Mucosa of gallbladder (tissue), 1 donor: ENCODE measurements at regions not wholly inside any gene's neighbourhood (a gene's known extent, or its start where the extent isn't known, plus 50 kb on each side); places are given as distances from the start of the nearest gene placed in this dataset.
"Not testable (repeated sequence)": the region's sequence is repeated elsewhere in the genome, so short reads cannot be mapped to it uniquely, and the experiment has no call there.

Source experiments
- DNase-seq: peaks from one replicate; pipeline ENCODE4 v3.0.0-alpha.2; 2020; ENCODE audit warnings: low spot score
- donor health status: DM: no; HTN: no; CAD: no.

DNA sequence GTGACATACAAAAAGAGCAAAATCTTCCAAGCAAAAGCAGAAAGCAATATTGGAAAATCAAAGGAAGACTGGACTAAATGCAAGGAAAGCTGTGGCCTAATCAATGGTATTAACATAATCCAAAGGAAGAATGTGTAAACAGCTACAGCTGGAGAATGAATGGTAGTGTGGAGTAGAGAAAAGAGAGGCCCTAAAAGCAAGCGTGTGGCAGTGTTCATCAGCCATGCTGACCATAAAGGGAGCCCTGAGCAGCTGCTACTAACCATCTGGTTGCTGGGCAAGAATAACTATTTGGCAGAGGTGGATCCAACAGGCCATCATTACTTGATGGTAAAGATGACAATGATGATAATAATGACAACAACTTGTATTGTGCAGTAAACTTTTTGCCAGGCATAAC is 148.5 kb upstream of the BEND6 start:
- DNase-seq, result no peak

DNA sequence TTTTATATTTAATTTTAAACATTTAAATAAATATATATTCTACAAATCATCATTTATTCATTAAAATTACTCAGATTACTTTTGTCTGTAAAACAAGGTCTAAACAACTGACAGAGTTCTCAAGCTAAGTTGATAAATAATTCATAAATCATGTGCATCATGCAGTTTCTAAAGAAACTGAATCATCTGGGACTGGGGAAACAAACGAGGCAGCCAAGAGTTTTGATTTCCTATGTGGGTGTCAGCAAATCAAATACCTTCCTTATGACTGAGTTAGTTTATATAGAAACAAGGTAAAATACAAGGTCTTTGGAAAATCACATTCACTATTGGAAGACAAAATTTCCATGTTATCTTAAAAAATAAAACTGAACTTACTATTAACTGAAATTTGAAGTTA is 149.9 kb upstream of the BEND6 start:
- no peak for DNase-seq

DNA sequence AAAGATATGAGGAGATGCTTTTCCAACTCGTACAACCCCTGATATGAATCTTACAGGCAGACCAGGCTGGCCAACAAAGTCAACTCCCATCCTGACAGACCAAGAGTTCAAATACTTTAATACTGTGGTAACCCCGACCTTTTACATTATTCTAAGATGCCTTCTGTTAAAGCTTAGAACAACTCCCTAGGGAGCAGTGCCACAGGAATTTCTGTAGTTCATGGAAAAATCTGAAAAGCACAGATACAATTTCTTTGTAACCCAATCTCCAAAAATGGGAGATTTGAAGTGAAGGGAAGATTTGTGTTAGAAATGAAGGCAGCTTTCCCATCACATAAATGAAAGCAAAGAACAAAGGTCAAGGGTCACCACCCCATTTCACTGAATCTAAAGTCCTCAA is 151.3 kb upstream of the BEND6 start:
- no peak for DNase-seq

DNA sequence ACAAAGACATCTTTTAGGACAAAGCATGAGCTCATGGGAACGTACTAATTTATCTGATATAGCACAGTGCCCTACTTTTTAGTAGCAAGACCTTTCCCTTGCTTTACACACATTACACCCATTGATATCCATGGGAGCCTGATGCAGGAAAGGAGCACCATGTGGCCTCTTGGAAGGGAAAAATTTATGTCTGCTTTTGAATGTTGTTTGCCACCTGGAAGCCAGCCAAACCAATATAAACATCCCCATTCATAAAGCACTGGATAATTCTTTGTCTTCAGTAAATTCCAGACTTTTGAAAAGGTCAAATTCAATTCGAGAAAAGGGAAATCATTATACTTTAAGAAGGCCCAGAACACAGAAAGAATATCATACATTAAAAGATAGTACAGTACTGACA is 152.3 kb upstream of the BEND6 start:
- no peak for DNase-seq

DNA sequence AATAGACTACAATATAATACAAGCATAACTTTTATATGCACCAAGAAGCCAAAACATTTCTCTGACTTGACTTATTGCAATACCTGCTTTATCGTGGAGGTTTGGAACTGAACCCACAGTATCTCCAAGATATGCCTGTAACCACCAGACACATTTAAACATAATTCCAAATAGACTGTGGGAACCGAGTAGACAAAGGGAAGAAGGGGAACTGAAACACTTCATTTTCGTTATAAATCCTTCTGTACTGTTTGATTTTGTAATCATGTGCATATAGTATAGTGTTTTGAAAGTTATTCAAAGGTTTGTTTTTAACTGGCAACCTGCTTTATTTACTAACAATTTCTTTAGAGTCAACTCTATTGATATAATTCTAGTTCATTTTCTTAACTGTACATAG is 154.9 kb upstream of the BEND6 start:
- DNase-seq, result no peak

DNA sequence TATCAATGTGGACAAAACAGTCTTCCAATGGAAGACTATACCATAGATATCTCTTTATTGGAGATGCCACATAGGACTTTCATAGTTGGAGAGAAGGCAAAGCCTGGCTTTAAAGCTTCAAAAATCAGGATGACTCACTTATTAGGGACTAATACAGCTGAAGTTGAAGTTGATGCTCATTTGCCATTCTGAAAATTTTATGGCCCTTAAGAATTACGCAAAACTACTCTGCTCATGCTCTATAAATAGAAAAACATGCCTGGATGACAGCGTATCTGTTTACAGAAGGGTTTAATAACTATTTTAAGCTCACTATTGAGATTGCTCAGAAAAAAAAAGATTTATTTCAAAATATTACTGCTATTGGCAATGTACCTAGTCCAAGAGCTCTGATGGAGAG is 155.5 kb upstream of the DST start:
- DNase-seq, result no peak

DNA sequence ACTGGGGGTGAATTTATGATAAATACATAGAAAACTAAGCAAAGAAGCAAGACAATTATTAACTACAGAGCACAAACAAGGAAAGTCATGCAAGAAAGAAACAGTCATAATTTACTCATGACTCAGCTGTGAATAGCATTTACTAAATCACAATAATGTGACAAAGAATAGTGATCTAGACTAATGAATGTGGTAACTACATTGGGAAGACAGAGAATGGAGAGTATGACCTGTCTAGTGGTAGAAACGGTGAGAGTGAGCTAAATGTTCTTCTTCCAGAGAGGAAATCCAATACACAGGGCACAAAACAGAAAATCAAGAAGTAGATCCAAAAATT is 153.5 kb upstream of the DST start:
- DNase-seq, result no peak

DNA sequence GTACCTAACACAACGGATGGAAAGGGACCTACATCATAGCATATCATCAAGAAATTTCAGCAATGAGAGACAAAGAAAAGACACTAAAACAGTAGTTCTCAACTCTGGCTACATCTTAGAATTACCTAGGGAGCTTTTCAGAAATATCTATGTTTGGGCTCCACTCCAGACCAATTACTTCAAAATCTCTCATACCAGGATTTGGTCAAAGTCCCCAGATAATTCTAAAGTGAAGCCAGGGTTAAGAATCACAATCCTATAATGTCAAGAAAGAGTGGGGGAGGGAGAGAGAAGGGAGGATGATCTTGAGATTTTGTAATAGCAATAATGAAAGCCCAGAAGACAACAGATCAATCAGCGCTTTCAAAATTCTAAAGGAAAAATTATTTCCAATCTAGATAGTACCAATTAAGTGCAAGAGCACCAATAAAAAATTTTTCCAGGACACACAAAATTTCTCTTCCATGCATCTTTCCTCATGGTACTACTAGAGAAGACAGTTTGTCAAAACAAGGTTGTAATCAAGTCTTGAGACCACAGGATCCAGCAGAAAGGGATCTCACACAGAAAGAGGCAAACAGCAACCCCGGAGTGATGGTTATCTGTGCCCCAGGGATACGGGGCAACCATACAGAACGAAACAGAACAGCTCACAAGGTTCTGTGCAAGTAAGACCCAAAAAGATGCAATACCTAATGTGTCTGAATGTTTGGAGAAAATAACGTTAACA is 152.9 kb upstream of the DST start:
- DNase-seq, result no peak

DNA sequence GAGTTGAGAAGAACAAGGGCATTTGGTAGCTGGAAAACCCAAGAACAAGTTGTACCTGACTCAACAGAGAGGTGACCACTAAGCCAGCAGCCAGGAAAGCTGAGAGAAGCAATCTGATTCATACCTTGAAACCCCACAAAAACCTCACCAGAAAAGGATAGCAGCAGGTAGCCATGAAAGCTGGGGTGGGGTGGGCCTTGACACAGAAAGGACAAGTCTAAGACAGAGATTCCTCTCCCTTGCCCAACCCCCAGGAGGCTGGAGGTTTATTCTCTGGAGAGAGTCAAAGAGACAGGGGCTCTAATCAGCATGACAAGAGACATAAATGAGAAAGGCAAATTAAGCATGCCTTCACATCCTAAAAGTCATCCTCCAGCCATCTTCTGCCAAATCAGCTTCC is 151.7 kb upstream of the DST start:
- no peak for DNase-seq

DNA sequence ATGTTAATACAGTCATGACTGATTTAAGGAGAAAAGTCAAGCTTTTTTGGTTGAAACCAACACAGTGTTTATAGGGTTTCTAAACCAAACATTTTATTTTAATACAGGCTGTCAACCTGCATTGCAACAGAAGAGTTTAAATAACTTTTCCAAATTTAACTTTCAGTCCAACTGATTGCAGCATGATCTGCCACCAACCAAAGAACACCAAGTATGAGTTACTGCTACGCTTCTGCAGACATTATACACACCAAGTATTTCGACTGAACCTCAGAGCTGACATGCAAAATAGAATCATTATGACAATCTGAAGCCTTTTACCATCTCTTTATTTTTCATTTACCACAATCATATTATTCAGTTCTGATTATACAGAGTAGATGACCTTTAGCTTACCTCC is 151.2 kb upstream of the DST start:
- DNase-seq, result no peak

DNA sequence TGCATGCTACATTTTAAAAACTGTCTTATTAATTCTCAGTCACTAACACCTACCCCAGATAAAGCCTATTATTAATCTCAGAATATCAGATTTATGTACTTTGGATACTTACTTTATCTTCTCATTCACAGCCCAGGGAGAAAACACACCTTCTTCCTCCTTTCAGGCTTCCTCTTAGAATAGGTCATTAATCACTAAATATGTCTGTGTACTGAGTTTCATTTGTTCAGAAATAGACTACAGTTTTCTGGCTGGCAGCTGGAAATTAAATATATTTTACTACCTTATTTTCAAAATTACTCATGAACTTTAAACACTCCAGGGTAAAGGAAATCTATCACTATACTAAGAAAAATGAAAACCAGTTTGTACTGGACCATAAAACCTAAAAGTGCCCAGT is 147.7 kb upstream of the DST start:
- DNase-seq, result no peak

DNA sequence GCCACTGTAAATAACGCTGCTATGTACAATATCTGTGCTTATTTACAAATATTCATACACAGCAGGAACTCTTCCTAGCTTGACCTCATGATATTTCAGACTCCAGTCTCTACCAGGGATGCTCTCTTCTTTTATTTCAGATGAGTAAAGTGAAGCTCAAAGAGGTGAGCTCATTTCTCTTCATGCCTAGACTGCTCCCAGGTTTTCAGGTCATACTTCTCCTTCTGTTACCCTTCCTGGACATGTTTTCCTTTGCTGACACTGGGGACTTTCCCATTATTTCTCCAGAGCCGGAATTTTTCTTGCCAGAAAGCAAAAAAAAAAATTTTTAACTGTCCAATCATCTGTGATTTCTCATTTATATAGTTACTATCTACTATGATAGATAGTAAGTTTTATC is 147.2 kb upstream of the DST start:
- DNase-seq, result no peak

DNA sequence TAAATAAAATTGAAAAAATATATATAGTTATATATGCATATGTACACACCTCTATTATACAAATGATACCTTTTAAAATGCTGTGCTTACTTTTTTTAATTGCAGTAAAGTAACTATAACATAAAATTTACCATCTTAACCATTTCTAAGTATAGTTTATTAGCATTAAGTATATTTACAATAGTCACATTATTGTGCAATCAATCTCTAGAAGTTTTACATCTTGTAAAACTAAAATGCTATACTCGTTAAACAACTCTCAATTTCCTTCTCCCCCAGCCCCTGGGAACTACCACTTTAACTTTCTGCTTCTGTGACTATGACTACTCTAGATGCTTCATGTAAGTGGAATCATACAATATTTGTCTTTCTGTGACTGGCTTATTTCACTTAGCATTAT is 146.7 kb upstream of the DST start:
- DNase-seq, result no peak

DNA sequence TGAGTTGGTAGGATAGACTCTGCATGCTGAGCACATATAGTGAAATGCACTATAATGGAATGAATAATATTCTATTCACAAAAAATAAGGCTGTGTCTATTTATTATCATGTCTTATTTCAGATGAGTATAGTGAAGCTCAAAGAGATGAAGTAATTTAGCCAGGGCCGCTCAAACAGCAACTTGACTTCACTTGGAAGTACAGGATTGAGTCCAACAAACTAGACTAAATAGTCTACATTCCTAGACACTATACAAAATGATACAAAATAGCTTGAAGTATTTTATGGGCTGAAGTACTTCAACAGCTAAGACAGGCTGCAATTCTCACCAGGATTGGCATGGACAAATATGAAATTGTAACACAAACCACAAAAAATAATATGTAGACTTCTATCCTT is 144.5 kb upstream of the DST start:
- no peak for DNase-seq

DNA sequence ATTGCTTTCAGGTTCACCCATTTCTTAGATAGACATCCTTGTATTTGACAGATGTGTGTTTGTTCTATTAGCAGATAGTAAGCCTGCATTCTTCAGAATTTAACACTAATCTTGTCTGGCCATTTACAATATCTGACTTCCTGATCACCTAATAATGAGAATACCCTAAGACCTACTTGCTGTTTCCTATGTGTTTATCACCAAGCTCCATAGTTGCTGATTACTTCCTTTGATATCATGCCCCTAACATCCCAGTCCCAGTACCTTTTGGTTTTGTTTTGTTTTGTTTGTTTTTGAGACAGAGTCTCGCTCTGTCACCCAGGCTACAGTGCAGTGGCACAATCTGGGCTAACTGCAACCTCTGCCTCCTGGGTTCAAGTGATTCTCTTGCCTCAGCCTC is 143.6 kb upstream of the DST start:
- no peak for DNase-seq

DNA sequence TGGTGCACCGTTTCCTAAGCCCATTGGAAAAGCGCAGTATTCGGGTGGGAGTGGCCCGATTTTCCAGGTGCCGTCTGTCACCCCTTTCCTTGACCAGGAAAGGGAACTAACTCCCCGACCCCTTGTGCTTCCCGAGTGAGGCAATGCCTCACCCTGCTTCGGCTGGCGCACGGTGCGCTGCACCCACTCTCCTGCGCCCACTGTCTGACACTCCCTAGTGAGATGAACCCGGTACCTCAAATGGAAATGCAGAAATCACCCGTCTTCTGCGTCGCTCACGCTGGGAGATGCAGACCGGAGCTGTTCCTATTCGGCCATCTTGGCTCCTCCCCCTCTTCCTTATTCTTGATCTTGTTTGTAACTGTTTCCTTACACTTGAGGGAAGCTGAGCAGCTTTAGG is 142.8 kb upstream of the DST start:
- not testable (repeated sequence) for DNase-seq

DNA sequence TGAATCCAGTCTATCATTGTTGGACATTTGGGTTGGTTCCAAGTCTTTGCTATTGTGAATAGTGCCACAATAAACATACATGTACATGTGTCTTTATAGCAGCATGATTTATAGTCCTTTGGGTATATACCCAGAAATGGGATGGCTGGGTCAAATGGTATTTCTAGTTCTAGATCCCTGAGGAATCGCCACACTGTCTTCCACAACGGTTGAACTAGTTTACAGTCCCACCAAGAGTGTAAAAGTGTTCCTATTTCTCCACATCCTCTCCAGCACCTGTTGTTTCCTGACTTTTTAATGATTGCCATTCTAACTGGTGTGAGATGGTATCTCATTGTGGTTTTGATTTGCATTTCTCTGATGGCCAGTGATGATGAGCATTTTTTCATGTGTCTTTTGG is 137.4 kb upstream of the DST start:
- DNase-seq, result not testable (repeated sequence)

DNA sequence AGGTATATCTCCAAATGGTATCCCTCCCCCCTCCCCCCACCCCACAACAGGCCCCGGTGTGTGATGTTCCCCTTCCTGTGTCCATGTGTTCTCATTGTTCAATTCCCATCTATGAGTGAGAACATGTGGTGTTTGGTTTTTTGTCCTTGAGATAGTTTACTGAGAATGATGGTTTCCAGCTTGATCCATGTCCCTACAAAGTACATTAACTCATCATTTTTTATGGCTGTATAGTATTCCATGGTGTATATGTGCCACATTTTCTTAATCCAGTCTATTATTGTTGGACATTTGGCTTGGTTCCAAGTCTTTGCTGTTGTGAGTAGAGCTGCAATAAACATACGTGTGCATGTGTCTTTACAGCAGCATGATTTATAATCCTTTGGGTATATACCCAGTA is 135.8 kb upstream of the DST start:
- not testable (repeated sequence) for DNase-seq

DNA sequence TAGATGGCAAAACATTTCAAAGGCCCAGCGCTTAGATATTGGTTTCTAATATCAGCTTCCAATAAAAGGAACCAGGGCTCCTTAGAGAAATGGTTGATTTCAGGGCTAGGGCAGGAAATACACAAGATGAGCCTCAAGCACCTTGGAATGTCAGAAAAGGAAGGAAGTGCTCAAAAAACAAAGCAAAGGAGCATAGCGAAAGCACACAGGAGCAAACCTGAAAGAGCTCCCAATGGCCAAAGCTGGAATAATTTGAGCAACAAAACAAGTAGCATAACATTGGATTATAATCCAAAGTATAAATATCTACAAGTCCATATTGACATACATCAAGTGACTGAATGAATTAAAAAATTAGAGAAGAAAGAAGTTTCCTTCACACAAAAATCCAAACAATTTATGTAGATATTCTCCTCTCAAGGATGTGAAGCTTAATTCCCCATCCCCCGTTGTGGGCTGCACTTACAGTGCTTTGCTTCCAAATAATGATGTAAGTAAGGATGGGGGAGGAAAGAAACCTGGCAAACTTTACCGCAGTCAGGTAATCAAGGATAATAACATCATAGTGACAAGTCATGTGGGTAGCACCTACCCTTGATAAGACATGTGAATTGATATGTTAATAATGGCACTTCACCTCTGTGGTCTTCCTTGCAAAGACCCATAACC is 132.9 kb upstream of the DST start:
- no peak for DNase-seq

DNA sequence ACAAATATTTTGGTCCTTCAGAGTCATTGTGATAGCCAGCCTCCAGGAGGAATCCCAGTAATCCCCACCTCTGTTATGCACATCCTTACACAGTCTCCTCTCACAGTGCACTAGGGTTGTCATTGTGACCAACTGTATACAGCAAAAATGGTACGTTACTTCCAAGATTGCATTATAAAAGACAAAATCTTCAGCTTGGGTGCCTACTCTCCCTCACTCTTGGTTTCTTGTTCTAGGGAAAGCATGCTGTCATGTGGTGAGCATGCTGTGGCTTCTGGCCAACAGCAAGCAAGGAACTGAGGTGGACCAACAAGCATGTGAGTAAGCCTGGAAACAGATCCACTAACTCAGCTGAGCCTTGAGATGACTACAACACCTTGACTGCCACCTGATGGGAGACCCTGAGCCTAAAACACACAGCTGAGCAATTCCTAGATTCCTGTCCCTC is 130.1 kb upstream of the DST start:
- DNase-seq, result peak; percentile 19

DNA sequence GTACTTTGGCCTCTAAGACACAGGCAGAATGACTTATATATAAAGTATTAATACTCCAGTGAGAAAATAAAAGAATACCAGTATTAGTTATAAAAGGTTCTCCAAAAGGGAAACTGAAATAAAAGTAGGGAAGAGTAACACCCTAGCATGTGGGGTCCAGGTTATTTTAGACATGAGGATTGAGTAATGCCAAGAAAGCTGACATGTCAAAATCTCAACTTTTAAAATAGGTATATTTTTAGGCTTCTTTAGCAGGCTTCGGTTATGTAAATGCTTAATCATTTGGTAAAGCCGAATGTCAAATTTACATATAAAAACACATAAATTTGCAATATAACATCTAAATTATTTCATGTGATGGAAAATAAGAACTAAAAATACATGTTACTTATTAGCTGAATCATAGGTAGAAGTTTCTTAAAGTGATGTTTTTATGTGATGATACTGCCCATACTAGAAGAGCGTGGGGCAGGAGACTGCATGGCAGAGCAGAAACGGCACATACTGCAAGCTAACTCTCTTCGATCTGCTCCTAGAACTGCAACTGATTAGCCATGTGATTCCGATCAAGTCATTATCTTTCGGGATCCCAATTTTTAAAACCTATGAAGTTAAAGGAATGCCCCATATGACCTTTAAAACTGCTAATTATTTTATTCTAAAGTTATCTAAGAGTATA is 129.4 kb upstream of the DST start:
- DNase-seq, result no peak

DNA sequence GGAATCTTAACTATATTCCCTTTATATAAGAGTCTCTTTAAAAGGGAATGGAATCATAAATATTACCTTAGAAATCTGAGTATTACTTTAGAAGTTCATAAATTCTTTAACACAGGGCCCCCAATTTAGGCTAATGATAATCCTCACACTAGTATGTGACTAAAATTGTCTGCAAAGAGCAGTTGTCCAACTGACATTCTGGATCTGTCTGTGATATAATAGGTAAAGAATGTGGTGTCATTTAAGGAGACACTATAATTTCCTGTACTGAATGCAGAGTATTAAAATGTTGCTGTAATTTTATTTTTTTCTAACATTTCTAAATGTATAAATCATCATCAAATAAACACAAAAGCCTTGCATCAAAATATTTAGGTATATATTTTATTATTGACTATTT is 128.5 kb upstream of the DST start:
- no peak for DNase-seq

DNA sequence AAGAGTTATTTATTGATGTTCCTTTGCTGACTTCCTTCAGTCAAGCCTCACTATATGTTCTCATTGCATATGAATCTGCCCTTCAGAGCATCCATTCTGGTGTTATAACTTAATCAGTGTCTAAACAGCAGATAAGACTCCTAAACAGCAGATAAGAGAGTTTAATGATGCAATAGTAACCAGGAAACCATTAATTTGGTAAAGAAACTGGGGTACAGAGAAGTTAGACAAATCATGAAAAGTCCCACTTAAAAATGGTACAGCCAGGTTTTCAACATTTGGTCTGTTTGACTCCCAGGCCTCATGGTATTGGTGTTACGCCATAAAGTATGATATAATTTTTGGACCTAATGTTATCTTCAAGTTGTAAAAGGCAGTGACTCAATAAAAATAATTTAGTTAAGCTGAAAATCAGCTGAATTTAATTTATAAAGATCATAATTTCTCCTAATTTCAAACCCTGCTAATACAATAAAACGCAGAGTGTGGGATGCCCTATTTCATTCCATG is 127.4 kb upstream of the DST start:
- no peak for DNase-seq
